ENCODE measurements at regions not wholly inside any gene's neighbourhood (a gene's known extent, or its start where the extent isn't known, plus 50 kb on each side); places are given as distances from the start of the nearest gene placed in this dataset.
A peak's percentile ranks its signal among the peaks of the same experiment; 100 is the strongest.

DNA sequence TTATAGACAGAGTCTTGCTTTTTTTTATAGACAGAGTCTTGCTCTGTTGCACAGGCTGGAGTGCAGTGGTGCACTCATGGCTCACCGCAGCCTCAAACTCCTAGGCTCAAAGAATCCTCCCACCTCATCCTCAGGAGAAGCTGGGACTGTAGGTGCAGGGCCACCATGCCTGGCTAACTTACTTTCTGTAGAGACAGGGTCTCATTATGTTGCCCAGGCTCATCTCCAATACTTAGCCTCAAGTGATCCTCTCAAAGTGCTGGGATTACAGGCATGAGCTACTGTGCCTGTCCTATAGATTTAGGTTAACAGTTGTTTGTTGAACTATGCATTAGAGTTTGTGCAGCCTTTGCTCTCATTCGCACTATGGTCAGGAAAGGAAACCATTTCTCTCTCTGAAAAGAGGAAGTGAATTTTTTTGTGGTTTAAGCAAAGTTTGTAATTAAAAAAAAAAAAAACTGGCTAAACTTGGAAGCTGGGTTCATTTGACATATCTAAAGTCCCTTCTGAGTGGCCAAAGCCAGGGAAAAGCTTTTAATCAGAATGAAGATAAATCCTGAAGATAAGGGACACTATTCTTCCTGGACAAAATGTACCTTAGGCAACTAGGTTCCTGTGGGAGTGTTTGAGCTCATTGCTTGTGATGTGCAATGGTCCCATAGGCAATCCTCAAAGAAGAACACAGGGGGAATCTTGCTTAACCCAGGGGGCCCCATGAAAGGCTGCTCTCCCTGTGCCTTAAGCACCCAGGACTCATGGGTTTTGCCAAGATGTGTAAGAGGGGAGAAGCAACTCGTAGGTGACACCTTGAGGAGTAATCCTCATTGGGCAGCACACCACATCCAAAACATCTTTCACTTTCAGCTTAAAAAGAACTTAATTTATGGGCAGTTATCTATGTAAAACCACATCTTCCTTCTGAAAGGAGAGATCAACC is 201.7 kb downstream of the MREG start:
- no peaks in the 10 kb centered on the region for H3K27me3 ChIP-seq (ENCODE audit: control insufficient read depth, insufficient read depth, low read length)
- TF ChIP-seq, protein P1, sequence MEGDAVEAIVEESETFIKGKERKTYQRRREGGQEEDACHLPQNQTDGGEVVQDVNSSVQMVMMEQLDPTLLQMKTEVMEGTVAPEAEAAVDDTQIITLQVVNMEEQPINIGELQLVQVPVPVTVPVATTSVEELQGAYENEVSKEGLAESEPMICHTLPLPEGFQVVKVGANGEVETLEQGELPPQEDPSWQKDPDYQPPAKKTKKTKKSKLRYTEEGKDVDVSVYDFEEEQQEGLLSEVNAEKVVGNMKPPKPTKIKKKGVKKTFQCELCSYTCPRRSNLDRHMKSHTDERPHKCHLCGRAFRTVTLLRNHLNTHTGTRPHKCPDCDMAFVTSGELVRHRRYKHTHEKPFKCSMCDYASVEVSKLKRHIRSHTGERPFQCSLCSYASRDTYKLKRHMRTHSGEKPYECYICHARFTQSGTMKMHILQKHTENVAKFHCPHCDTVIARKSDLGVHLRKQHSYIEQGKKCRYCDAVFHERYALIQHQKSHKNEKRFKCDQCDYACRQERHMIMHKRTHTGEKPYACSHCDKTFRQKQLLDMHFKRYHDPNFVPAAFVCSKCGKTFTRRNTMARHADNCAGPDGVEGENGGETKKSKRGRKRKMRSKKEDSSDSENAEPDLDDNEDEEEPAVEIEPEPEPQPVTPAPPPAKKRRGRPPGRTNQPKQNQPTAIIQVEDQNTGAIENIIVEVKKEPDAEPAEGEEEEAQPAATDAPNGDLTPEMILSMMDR (IDR thresholded peaks at IDR 0.05; ENCODE audit: insufficient read depth, low read length, severe bottlenecking), result no peak
- FAIRE-seq, result no peak
- no peaks in the 10 kb centered on the region for H3K36me3 ChIP-seq (ENCODE audit: control insufficient read depth, insufficient read depth, low read length)
- H3K4me3 ChIP-seq (ENCODE audit: low read depth, low read length), result no peak overlapping the region
- no peak for DNase-seq (ENCODE audit: low read depth)

DNA sequence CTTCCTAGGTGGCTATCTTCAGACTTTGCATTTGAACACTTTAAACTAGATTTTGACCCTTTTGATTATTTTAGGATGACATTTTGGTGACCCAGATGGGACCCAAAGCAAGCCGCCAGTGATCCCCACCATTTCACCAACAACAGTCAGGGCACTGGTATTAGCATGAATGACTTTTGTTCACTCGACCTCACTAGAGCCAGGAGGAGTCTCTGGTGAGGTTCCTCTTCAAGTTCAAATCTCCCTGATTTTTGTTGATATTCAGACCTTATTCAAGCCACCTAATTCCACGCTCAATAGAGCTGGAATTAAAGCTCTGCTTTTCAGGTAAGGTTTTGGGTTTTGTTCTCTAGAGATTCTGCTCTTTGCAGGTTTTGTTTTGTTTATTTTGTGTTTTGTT is 202.3 kb downstream of the MREG start:
- Histone ChIP-seq H3K36me3 (ENCODE audit: control insufficient read depth, insufficient read depth, low read length) (no peaks in the 10 kb centered on the region), H3K4me3 (ENCODE audit: low read depth, low read length) (no peak overlapping the region), H3K27me3 (ENCODE audit: control insufficient read depth, insufficient read depth, low read length) (no peaks in the 10 kb centered on the region)
- no peak for FAIRE-seq
- no peak for DNase-seq (ENCODE audit: low read depth)
- TF ChIP-seq, protein P1 (IDR thresholded peaks at IDR 0.05; ENCODE audit: insufficient read depth, low read length, severe bottlenecking), result no peak

- DNase-seq (ENCODE audit: low read depth), result peak; percentile 60
- Histone ChIP-seq H3K27me3 (ENCODE audit: control insufficient read depth, insufficient read depth, low read length) (no peaks in the 10 kb centered on the region), H3K36me3 (ENCODE audit: control insufficient read depth, insufficient read depth, low read length) (no peaks in the 10 kb centered on the region), H3K4me3 (ENCODE audit: low read depth, low read length) (no peak overlapping the region)
- TF ChIP-seq, protein P1 (IDR thresholded peaks at IDR 0.05; ENCODE audit: insufficient read depth, low read length, severe bottlenecking), result peak; percentile 35
- FAIRE-seq, result no peak
Observed at GRCh38 chr2:215808996-215809395, 204.4 kb downstream of the MREG start.

GRCh38 chr2:215808194-215808593 is 205.2 kb downstream of the MREG start:
- no peak overlapping the region for H3K4me3 ChIP-seq (ENCODE audit: low read depth, low read length)
- TF ChIP-seq, protein P1 (IDR thresholded peaks at IDR 0.05; ENCODE audit: insufficient read depth, low read length, severe bottlenecking), result no peak
- FAIRE-seq (no peak), DNase-seq (ENCODE audit: low read depth) (no peak)
- H3K36me3 ChIP-seq (ENCODE audit: control insufficient read depth, insufficient read depth, low read length), result no peaks in the 10 kb centered on the region
- no peaks in the 10 kb centered on the region for H3K27me3 ChIP-seq (ENCODE audit: control insufficient read depth, insufficient read depth, low read length)

GRCh38 chr2:215805493-215805892 is 207.9 kb downstream of the MREG start:
- Histone ChIP-seq H3K4me3 (ENCODE audit: low read depth, low read length) (no peak overlapping the region), H3K27me3 (ENCODE audit: control insufficient read depth, insufficient read depth, low read length) (no peaks in the 10 kb centered on the region), H3K36me3 (ENCODE audit: control insufficient read depth, insufficient read depth, low read length) (no peaks in the 10 kb centered on the region)
- TF ChIP-seq, protein P1 (IDR thresholded peaks at IDR 0.05; ENCODE audit: insufficient read depth, low read length, severe bottlenecking), result no peak
- DNase-seq (ENCODE audit: low read depth), result no peak
- FAIRE-seq, result no peak
